ENCODE measurements at regions not wholly inside any gene's neighbourhood (a gene's known extent, or its start where the extent isn't known, plus 50 kb on each side); places are given as distances from the start of the nearest gene placed in this dataset.

DNA sequence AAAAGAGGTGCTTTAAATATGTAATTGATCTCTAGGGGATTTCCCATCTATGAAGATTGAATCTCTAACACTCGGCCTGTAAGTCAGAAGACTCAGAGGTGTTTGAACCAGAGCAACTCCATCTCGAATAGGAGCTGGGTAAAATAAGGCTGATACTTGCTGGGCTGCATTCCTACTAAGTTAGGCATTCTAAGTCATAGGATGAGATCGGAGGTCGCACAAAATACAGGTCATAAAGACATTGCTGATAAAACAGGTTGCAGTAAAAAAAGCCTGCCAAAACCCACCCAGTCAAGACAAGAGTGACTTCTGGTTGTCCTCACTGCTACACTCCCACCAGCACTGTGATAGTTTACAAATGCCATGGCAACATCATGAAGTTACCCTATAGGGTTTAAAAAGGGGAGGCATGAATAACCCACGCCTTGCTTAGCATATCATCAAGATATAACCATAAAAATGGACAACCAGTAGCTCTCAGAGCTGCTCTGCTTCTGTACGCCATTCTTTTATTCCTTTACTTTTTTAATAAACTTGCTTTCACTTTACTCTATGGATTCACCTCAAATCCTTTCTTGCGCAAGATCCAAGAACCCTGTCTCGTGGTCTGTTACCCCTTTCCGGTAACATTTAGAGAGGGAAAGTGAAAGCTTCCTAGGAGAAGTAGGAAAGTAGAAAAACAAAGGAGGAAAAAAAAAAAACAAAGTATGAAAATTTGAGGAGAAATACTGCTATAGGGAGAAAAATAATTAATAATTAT is 129.7 kb upstream of the PHACTR1 start:
- H3K9me3 ChIP-seq (ENCODE audit: control extremely low read depth in 1 of 5, control insufficient read depth in 4 of 5, insufficient read depth in 2 of 5, low read depth in 1 of 5, low read length in 4 of 5): no peaks in the 10 kb centered on the region
- DNase-seq: peak in 2 of 3 donors; percentile 60 to 63
- POLR2A ChIA-PET: no interaction called here
- 100% methylated on average over 2 of the region's 9 CpGs for WGBS (ENCODE audit: insufficient coverage)
- no peak overlapping the region for H3K27ac ChIP-seq (ENCODE audit: insufficient read depth in 1 of 2, low read depth in 1 of 2, low read length in 2 of 2, poor library complexity in 1 of 2, severe bottlenecking in 2 of 2)
- H3K27me3 ChIP-seq (replicated peaks in 2 of 5; ENCODE audit: control insufficient read depth in 4 of 5, insufficient read depth in 5 of 5, low read length in 4 of 5): no peaks in the 10 kb centered on the region
- peak overlapping the region in 1 of 7 experiments; percentile 17 for H3K4me3 ChIP-seq (ENCODE audit: control insufficient read depth in 1 of 7, extremely low read depth in 1 of 7, insufficient read depth in 4 of 7, low read depth in 2 of 7, low read length in 6 of 7)
- H3K36me3 ChIP-seq (ENCODE audit: control insufficient read depth in 4 of 4, insufficient read depth in 4 of 4, low read length in 3 of 4): no peaks in the 10 kb centered on the region
- CTCF ChIA-PET: no interaction called here
- peaks cover 0 to 2% (median 0%) of the 10 kb centered on the region in 4 experiments for H3K4me1 ChIP-seq (ENCODE audit: control extremely low read depth in 1 of 4, control insufficient read depth in 4 of 4, insufficient read depth in 4 of 4, low read length in 3 of 4)

GRCh38 chr6:12590901-12591300 is 125.7 kb upstream of the PHACTR1 start:
- no peaks in the 10 kb centered on the region for H3K9me3 ChIP-seq (ENCODE audit: control extremely low read depth in 1 of 5, control insufficient read depth in 4 of 5, insufficient read depth in 2 of 5, low read depth in 1 of 5, low read length in 4 of 5)
- DNase-seq: no peak
- no peak overlapping the region for H3K27ac ChIP-seq (ENCODE audit: insufficient read depth in 1 of 2, low read depth in 1 of 2, low read length in 2 of 2, poor library complexity in 1 of 2, severe bottlenecking in 2 of 2)
- POLR2A ChIA-PET: interaction anchor here (0.6 kb wide), 1 partner anchor 338 kb away, joined by 3 read pairs; no protein-coding TSS in a partner anchor
- no peaks in the 10 kb centered on the region for H3K27me3 ChIP-seq (replicated peaks in 2 of 5; ENCODE audit: control insufficient read depth in 4 of 5, insufficient read depth in 5 of 5, low read length in 4 of 5)
- peaks cover 4 to 21% (median 10%) of the 10 kb centered on the region in 4 experiments for H3K4me1 ChIP-seq (ENCODE audit: control extremely low read depth in 1 of 4, control insufficient read depth in 4 of 4, insufficient read depth in 4 of 4, low read length in 3 of 4)
- H3K36me3 ChIP-seq (ENCODE audit: control insufficient read depth in 4 of 4, insufficient read depth in 4 of 4, low read length in 3 of 4): no peaks in the 10 kb centered on the region
- CTCF ChIA-PET: no interaction called here
- WGBS (ENCODE audit: insufficient coverage): 94% methylated on average over 2 of the region's 2 CpGs
- H3K4me3 ChIP-seq (ENCODE audit: control insufficient read depth in 1 of 7, extremely low read depth in 1 of 7, insufficient read depth in 4 of 7, low read depth in 2 of 7, low read length in 6 of 7): no peak overlapping the region

DNA sequence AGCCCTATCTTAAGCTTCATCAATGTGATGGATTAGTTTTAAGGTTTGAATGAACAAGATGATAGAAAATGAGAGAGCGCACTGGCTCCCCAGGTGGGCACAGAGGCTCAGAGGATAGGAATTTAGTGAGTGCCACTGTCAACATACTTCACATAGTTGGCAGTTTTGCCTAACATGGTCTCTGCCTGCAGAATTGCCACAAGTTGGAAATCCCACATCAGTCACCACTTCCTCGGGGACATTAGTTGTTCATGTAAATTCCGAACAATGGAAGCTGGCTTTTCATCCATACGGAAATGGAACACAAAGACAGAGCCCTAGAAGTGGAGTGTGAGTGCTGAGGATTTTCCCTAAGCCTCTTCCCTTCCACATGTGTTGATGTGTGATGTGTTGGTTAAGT is 123.9 kb upstream of the PHACTR1 start:
- DNase-seq: no peak
- WGBS (ENCODE audit: insufficient coverage): 88% methylated on average over 3 of the region's 4 CpGs
- Histone ChIP-seq H3K27ac (ENCODE audit: insufficient read depth in 1 of 2, low read depth in 1 of 2, low read length in 2 of 2, poor library complexity in 1 of 2, severe bottlenecking in 2 of 2) (no peak overlapping the region), H3K36me3 (ENCODE audit: control insufficient read depth in 4 of 4, insufficient read depth in 4 of 4, low read length in 3 of 4) (no peaks in the 10 kb centered on the region), H3K27me3 (replicated peaks in 2 of 5; ENCODE audit: control insufficient read depth in 4 of 5, insufficient read depth in 5 of 5, low read length in 4 of 5) (no peaks in the 10 kb centered on the region), H3K4me3 (ENCODE audit: control insufficient read depth in 1 of 7, extremely low read depth in 1 of 7, insufficient read depth in 4 of 7, low read depth in 2 of 7, low read length in 6 of 7) (no peak overlapping the region), H3K4me1 (ENCODE audit: control extremely low read depth in 1 of 4, control insufficient read depth in 4 of 4, insufficient read depth in 4 of 4, low read length in 3 of 4) (peaks cover 4 to 22% (median 12%) of the 10 kb centered on the region in 4 experiments), H3K9me3 (ENCODE audit: control extremely low read depth in 1 of 5, control insufficient read depth in 4 of 5, insufficient read depth in 2 of 5, low read depth in 1 of 5, low read length in 4 of 5) (no peaks in the 10 kb centered on the region)
- POLR2A ChIA-PET: no interaction called here
- CTCF ChIA-PET: interaction anchor here (0.9 to 1.1 kb wide), 2 partner anchors 12 to 23 kb away, joined by 3 read pairs; no protein-coding TSS in a partner anchor

GRCh38 chr6:12593771-12594529 is 122.6 kb upstream of the PHACTR1 start:
- DNase-seq: no peak
- ChIA-PET CTCF (interaction anchor here (0.8 to 1.9 kb wide), 3 partner anchors 12 to 20 kb away, joined by 3 to 6 read pairs (median 3); no protein-coding TSS in a partner anchor), POLR2A (no interaction called here)
- no peak overlapping the region for H3K4me3 ChIP-seq (ENCODE audit: control insufficient read depth in 1 of 7, extremely low read depth in 1 of 7, insufficient read depth in 4 of 7, low read depth in 2 of 7, low read length in 6 of 7)
- no peaks in the 10 kb centered on the region for H3K27me3 ChIP-seq (replicated peaks in 2 of 5; ENCODE audit: control insufficient read depth in 4 of 5, insufficient read depth in 5 of 5, low read length in 4 of 5)
- H3K36me3 ChIP-seq (ENCODE audit: control insufficient read depth in 4 of 4, insufficient read depth in 4 of 4, low read length in 3 of 4): no peaks in the 10 kb centered on the region
- H3K9me3 ChIP-seq (ENCODE audit: control extremely low read depth in 1 of 5, control insufficient read depth in 4 of 5, insufficient read depth in 2 of 5, low read depth in 1 of 5, low read length in 4 of 5): no peaks in the 10 kb centered on the region
- H3K27ac ChIP-seq (ENCODE audit: insufficient read depth in 1 of 2, low read depth in 1 of 2, low read length in 2 of 2, poor library complexity in 1 of 2, severe bottlenecking in 2 of 2): no peak overlapping the region
- H3K4me1 ChIP-seq (ENCODE audit: control extremely low read depth in 1 of 4, control insufficient read depth in 4 of 4, insufficient read depth in 4 of 4, low read length in 3 of 4): peaks cover 4 to 22% (median 12%) of the 10 kb centered on the region in 4 experiments
- WGBS (ENCODE audit: insufficient coverage): 98% methylated on average over 10 of the region's 12 CpGs

DNA sequence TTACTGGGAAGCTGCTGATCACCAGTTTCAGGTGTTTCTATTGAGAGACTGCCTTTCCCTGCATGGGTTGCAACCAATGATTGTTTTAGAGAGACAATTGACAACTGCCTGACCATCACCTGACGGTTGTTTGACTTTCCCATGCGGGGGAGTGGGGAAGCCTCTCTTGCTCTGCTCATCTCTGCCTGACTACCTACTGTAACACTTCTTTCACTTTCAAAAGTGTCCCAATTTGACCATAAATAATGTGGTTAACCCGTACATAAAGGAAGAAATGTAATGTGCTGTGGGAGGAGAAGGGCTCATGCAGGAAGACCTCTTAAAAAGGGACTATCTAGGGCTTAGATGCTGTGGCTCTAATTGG is 122.1 kb upstream of the PHACTR1 start:
- Histone ChIP-seq H3K4me3 (ENCODE audit: control insufficient read depth in 1 of 7, extremely low read depth in 1 of 7, insufficient read depth in 4 of 7, low read depth in 2 of 7, low read length in 6 of 7) (no peak overlapping the region), H3K4me1 (ENCODE audit: control extremely low read depth in 1 of 4, control insufficient read depth in 4 of 4, insufficient read depth in 4 of 4, low read length in 3 of 4) (peaks cover 4 to 22% (median 12%) of the 10 kb centered on the region in 4 experiments), H3K27ac (ENCODE audit: insufficient read depth in 1 of 2, low read depth in 1 of 2, low read length in 2 of 2, poor library complexity in 1 of 2, severe bottlenecking in 2 of 2) (no peak overlapping the region), H3K9me3 (ENCODE audit: control extremely low read depth in 1 of 5, control insufficient read depth in 4 of 5, insufficient read depth in 2 of 5, low read depth in 1 of 5, low read length in 4 of 5) (no peaks in the 10 kb centered on the region), H3K36me3 (ENCODE audit: control insufficient read depth in 4 of 4, insufficient read depth in 4 of 4, low read length in 3 of 4) (no peaks in the 10 kb centered on the region), H3K27me3 (replicated peaks in 2 of 5; ENCODE audit: control insufficient read depth in 4 of 5, insufficient read depth in 5 of 5, low read length in 4 of 5) (no peaks in the 10 kb centered on the region)
- POLR2A ChIA-PET: no interaction called here
- CTCF ChIA-PET: interaction anchor here (0.8 to 1.9 kb wide), 4 partner anchors 8 to 20 kb away, joined by 3 to 6 read pairs (median 4); no protein-coding TSS in a partner anchor
- peak in 1 of 3 donors; percentile 10 for DNase-seq
- WGBS (ENCODE audit: insufficient coverage): 0% methylated on average over 1 of the region's 3 CpGs

DNA sequence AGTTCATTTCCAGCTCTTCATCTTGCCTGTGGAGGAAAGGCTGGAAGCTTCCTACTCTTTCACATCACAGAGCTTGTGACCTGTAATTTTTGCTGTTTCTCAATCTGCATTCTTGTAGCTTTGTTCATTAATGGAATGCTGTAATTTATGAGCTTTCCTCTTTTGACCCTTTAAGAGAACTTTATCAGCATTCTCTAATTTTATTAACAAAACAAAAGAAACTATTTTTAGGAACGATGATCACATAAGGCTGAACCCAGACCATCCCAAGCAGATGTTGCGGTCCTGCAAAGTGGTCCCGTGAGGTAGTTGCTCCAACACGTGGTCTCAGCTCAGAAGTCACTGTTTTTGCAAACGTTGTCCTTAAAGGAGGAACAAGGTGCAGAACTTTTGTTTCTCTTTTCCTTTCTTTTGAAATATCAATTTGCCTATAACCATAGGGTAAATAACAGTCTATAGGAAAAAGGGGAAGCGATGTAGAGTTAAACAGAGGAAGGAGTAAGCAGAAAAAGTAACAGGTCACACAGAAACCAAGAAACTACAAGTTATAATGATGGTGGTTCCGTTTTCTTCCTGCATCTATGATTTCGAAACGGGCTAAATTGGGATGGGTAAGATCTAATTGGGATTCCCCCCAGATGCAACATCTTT is 121.3 kb upstream of the PHACTR1 start:
- H3K27me3 ChIP-seq (replicated peaks in 2 of 5; ENCODE audit: control insufficient read depth in 4 of 5, insufficient read depth in 5 of 5, low read length in 4 of 5): no peaks in the 10 kb centered on the region
- DNase-seq: peak in 2 of 3 donors; percentile 62 to 68
- H3K4me1 ChIP-seq (ENCODE audit: control extremely low read depth in 1 of 4, control insufficient read depth in 4 of 4, insufficient read depth in 4 of 4, low read length in 3 of 4): peaks cover 4 to 22% (median 12%) of the 10 kb centered on the region in 4 experiments
- whole genome bisulfite sequencing (ENCODE audit: insufficient coverage): 19% methylated on average over 4 of the region's 9 CpGs
- ChIA-PET POLR2A (no interaction called here), CTCF (interaction anchor here (0.8 to 1.9 kb wide), 4 partner anchors 8 to 19 kb away, joined by 3 to 6 read pairs (median 4); no protein-coding TSS in a partner anchor)
- no peak overlapping the region for H3K27ac ChIP-seq (ENCODE audit: insufficient read depth in 1 of 2, low read depth in 1 of 2, low read length in 2 of 2, poor library complexity in 1 of 2, severe bottlenecking in 2 of 2)
- no peaks in the 10 kb centered on the region for H3K9me3 ChIP-seq (ENCODE audit: control extremely low read depth in 1 of 5, control insufficient read depth in 4 of 5, insufficient read depth in 2 of 5, low read depth in 1 of 5, low read length in 4 of 5)
- peak overlapping the region in 3 of 7 experiments; percentile 48 to 63 (median 49) for H3K4me3 ChIP-seq (ENCODE audit: control insufficient read depth in 1 of 7, extremely low read depth in 1 of 7, insufficient read depth in 4 of 7, low read depth in 2 of 7, low read length in 6 of 7)
- H3K36me3 ChIP-seq (ENCODE audit: control insufficient read depth in 4 of 4, insufficient read depth in 4 of 4, low read length in 3 of 4): no peaks in the 10 kb centered on the region
